Mesothelial cell of epicardium (in vitro differentiated cells): ENCODE measurements at regions not wholly inside any gene's neighbourhood (a gene's known extent, or its start where the extent isn't known, plus 50 kb on each side); places are given as distances from the start of the nearest gene placed in this dataset.

Source experiments
- DNase-seq, 2 experiments: peaks; one replicate each; pipeline ENCODE4 v3.0.0; 2021; ENCODE audit warnings: low spot score in 2 of 2; ENCODE audit not compliant: unreplicated experiment in 2 of 2
- H3K27ac Mint-ChIP-seq: 2 replicates; pipeline ENCODE4 v1.8.0; 2021; ENCODE audit warnings: mixed read lengths
- H3K27me3 Mint-ChIP-seq: 2 replicates; pipeline ENCODE4 v1.8.0; 2021; ENCODE audit warnings: low read depth, mixed read lengths
- H3K36me3 Mint-ChIP-seq: 2 replicates; pipeline ENCODE4 v1.8.0; 2021; ENCODE audit warnings: mixed read lengths
- H3K4me1 Mint-ChIP-seq: 2 replicates; pipeline ENCODE4 v1.8.0; 2021; ENCODE audit warnings: mixed read lengths
- H3K4me3 Mint-ChIP-seq: 2 replicates; pipeline ENCODE4 v1.8.0; 2021; ENCODE audit warnings: mild to moderate bottlenecking, moderate library complexity, mixed read lengths
- H3K9me3 Mint-ChIP-seq: 2 replicates; pipeline ENCODE4 v1.8.0; 2021; ENCODE audit warnings: mixed read lengths
- TF ChIP-seq, protein P1 (sequence below): fragments of 200-600 bp; sonication (generic); IDR thresholded peaks from one replicate; pipeline ENCODE4 v1.5.0; 2021; ENCODE audit warnings: antibody characterized with exemption; ENCODE audit not compliant: unreplicated experiment

DNA sequence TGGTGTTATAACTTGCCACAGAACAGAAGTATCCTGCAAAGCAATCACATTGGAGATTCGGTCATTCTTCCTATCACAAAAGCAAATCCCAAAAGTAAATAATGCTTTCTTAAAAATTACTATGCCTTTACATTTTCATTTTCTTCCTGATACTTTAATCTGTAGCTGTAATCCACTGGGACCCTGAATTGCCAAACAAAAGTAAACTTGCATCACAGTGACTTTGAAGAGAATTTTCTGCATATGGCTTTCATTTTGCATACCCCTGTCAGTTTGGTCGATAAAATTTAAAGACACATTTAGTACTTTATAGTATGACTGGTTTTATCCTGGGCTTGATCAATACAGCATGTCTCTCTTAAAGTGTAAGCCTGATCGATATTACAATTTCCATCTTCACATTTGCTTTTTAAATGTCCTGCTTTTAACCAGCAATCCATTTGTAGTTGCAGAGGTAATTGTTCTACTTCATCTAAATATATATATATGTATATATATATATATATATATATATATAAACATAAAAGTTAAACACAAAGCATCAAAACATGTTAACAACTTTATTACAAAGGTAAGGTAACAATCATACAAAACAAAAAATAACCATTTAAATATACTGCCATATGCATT is 53.7 kb upstream of the PLEKHA5 start:
- H3K27ac Mint-ChIP-seq: no peak overlapping the region
- no peaks in the 10 kb centered on the region for H3K4me1 Mint-ChIP-seq
- H3K36me3 Mint-ChIP-seq: no peaks in the 10 kb centered on the region
- no peak for DNase-seq
- H3K9me3 Mint-ChIP-seq: peaks cover 3% of the 10 kb centered on the region
- no peak overlapping the region for H3K4me3 Mint-ChIP-seq
- TF ChIP-seq, protein P1, sequence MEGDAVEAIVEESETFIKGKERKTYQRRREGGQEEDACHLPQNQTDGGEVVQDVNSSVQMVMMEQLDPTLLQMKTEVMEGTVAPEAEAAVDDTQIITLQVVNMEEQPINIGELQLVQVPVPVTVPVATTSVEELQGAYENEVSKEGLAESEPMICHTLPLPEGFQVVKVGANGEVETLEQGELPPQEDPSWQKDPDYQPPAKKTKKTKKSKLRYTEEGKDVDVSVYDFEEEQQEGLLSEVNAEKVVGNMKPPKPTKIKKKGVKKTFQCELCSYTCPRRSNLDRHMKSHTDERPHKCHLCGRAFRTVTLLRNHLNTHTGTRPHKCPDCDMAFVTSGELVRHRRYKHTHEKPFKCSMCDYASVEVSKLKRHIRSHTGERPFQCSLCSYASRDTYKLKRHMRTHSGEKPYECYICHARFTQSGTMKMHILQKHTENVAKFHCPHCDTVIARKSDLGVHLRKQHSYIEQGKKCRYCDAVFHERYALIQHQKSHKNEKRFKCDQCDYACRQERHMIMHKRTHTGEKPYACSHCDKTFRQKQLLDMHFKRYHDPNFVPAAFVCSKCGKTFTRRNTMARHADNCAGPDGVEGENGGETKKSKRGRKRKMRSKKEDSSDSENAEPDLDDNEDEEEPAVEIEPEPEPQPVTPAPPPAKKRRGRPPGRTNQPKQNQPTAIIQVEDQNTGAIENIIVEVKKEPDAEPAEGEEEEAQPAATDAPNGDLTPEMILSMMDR: no peak
- no peaks in the 10 kb centered on the region for H3K27me3 Mint-ChIP-seq
